ENCODE measurements at regions not wholly inside any gene's neighbourhood (a gene's known extent, or its start where the extent isn't known, plus 50 kb on each side); places are given as distances from the start of the nearest gene placed in this dataset.

GRCh38 chr1:238171985-238172384 lies 281.3 kb upstream of the ZP4 start:
- ATAC-seq = no peak
- TF ChIP-seq CERS6 (CRISPR knock-in tag; IDR thresholded peaks at IDR 0.05) = no peak
- TF ChIP-seq SAP130 (CRISPR knock-in tag; IDR thresholded peaks at IDR 0.05; ENCODE audit: low read depth) = no peak
- no peak for TF ChIP-seq FIP1L1 (IDR thresholded peaks at IDR 0.05; ENCODE audit: borderline replicate concordance, insufficient read depth, low read depth, low read length)
- TF ChIP-seq SPEN (CRISPR knock-in tag; IDR thresholded peaks at IDR 0.05; ENCODE audit: low read depth) = no peak
- TF ChIP-seq ZNF629 (CRISPR knock-in tag; conservative IDR thresholded peaks at IDR 0.05) = no peak
- TF ChIP-seq CEBPB (IDR thresholded peaks at IDR 0.05; ENCODE audit: borderline replicate concordance, low read depth, low read length) = no peak
- no peak for TF ChIP-seq ZKSCAN5 (CRISPR knock-in tag; IDR thresholded peaks at IDR 0.05)
- no peak for TF ChIP-seq HNRNPLL (IDR thresholded peaks at IDR 0.05; ENCODE audit: low read depth, low read length, poor library complexity, severe bottlenecking)
- no peak for TF ChIP-seq ZBTB21 (CRISPR knock-in tag; IDR thresholded peaks at IDR 0.05)
- TF ChIP-seq, protein P1, sequence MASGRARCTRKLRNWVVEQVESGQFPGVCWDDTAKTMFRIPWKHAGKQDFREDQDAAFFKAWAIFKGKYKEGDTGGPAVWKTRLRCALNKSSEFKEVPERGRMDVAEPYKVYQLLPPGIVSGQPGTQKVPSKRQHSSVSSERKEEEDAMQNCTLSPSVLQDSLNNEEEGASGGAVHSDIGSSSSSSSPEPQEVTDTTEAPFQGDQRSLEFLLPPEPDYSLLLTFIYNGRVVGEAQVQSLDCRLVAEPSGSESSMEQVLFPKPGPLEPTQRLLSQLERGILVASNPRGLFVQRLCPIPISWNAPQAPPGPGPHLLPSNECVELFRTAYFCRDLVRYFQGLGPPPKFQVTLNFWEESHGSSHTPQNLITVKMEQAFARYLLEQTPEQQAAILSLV (CRISPR knock-in tag; IDR thresholded peaks at IDR 0.05; ENCODE audit: borderline replicate concordance) = no peak
- no peak for TF ChIP-seq ZKSCAN8 (CRISPR knock-in tag; IDR thresholded peaks at IDR 0.05; ENCODE audit: borderline replicate concordance)
- TF ChIP-seq HNRNPH1 (optimal IDR thresholded peaks at IDR 0.05; ENCODE audit: low read depth, low read length) = no peak
- no peak for TF ChIP-seq RFX1 (IDR thresholded peaks at IDR 0.05)
- no peak for TF ChIP-seq RELA (CRISPR knock-in tag; IDR thresholded peaks at IDR 0.05)
- TF ChIP-seq, protein P2, sequence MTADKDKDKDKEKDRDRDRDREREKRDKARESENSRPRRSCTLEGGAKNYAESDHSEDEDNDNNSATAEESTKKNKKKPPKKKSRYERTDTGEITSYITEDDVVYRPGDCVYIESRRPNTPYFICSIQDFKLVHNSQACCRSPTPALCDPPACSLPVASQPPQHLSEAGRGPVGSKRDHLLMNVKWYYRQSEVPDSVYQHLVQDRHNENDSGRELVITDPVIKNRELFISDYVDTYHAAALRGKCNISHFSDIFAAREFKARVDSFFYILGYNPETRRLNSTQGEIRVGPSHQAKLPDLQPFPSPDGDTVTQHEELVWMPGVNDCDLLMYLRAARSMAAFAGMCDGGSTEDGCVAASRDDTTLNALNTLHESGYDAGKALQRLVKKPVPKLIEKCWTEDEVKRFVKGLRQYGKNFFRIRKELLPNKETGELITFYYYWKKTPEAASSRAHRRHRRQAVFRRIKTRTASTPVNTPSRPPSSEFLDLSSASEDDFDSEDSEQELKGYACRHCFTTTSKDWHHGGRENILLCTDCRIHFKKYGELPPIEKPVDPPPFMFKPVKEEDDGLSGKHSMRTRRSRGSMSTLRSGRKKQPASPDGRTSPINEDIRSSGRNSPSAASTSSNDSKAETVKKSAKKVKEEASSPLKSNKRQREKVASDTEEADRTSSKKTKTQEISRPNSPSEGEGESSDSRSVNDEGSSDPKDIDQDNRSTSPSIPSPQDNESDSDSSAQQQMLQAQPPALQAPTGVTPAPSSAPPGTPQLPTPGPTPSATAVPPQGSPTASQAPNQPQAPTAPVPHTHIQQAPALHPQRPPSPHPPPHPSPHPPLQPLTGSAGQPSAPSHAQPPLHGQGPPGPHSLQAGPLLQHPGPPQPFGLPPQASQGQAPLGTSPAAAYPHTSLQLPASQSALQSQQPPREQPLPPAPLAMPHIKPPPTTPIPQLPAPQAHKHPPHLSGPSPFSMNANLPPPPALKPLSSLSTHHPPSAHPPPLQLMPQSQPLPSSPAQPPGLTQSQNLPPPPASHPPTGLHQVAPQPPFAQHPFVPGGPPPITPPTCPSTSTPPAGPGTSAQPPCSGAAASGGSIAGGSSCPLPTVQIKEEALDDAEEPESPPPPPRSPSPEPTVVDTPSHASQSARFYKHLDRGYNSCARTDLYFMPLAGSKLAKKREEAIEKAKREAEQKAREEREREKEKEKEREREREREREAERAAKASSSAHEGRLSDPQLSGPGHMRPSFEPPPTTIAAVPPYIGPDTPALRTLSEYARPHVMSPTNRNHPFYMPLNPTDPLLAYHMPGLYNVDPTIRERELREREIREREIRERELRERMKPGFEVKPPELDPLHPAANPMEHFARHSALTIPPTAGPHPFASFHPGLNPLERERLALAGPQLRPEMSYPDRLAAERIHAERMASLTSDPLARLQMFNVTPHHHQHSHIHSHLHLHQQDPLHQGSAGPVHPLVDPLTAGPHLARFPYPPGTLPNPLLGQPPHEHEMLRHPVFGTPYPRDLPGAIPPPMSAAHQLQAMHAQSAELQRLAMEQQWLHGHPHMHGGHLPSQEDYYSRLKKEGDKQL (CRISPR knock-in tag; IDR thresholded peaks at IDR 0.05; ENCODE audit: low read depth) = no peak
- no peak for TF ChIP-seq MLXIP (CRISPR knock-in tag; IDR thresholded peaks at IDR 0.05; ENCODE audit: borderline replicate concordance)

More at GRCh38 chr1:238171985-238172384, 281.3 kb upstream of the ZP4 start:
- no peak for FAIRE-seq
- Histone ChIP-seq H3K27me3 (ENCODE audit: control insufficient read depth in 1 of 2, insufficient read depth in 2 of 2, low read length in 2 of 2) (no peaks in the 10 kb centered on the region), H3K27ac (ENCODE audit: extremely low read length, insufficient read depth, low read length) (no peak overlapping the region), H3K79me2 (ENCODE audit: insufficient read depth, low read length) (no peaks in the 10 kb centered on the region), H3K4me3 (replicated peaks in 1 of 3; ENCODE audit: insufficient read depth in 1 of 3, low read depth in 2 of 3, low read length in 3 of 3) (no peak overlapping the region), H2AFZ (ENCODE audit: low read length) (no peak overlapping the region), H3K36me3 (replicated peaks in 1 of 2; ENCODE audit: control insufficient read depth in 1 of 2, insufficient read depth in 2 of 2, low read length in 2 of 2) (no peaks in the 10 kb centered on the region), H3K9me3 (ENCODE audit: low read length) (peaks cover 96% of the 10 kb centered on the region), H3K9ac (ENCODE audit: insufficient read depth, low read depth, low read length) (no peak overlapping the region), H3K4me1 (ENCODE audit: insufficient read depth, low read length) (no peaks in the 10 kb centered on the region), H3K4me2 (ENCODE audit: low read depth, low read length) (no peak overlapping the region), H4K20me1 (ENCODE audit: insufficient read depth, low read length) (no peaks in the 10 kb centered on the region)
- 0% methylated on average over 2 of the region's 2 CpGs for WGBS (ENCODE audit: low lambda C conversion rate)
- no TSS peak for BruUV-seq (replicated peaks)
- intact Hi-C loops (cut with micrococcal nuclease; ENCODE audit: unreplicated experiment) = no loop called here
- CTCF ChIA-PET (ENCODE audit: low intra/inter-chr PET ratio, low total read pairs) = no interaction called here
- in situ Hi-C loops (cut with HindIII; ENCODE audit: extremely low pct_ligation_motif_present, low pct_unique_long_range_greater_than_20kb) = no loop called here
- no peak for DNase-seq (ENCODE audit: low spot score)
- POLR2A ChIA-PET = no interaction called here
